GM12873 (cell line): ENCODE measurements at regions not wholly inside any gene's neighbourhood (a gene's known extent, or its start where the extent isn't known, plus 50 kb on each side); places are given as distances from the start of the nearest gene placed in this dataset.

Experiments
- CTCF ChIP-seq: IDR thresholded peaks from 2 replicates; pipeline ENCODE4 v1.5.1; 2012; ENCODE audit warnings: low read depth, mild to moderate bottlenecking, moderate library complexity, low read length, control low read depth; ENCODE audit not compliant: insufficient read depth; ENCODE audit errors: missing control alignments

GRCh38 chr15:62877276-62877857 lies 165.2 kb upstream of the TPM1 start:
- no peak for TF ChIP-seq CTCF

- no peak for TF ChIP-seq CTCF
Observed at GRCh38 chr15:62878070-62878469, 164.5 kb upstream of the TPM1 start.

GRCh38 chr15:62879770-62880169 lies 162.8 kb upstream of the TPM1 start:
- no peak for TF ChIP-seq CTCF

DNA sequence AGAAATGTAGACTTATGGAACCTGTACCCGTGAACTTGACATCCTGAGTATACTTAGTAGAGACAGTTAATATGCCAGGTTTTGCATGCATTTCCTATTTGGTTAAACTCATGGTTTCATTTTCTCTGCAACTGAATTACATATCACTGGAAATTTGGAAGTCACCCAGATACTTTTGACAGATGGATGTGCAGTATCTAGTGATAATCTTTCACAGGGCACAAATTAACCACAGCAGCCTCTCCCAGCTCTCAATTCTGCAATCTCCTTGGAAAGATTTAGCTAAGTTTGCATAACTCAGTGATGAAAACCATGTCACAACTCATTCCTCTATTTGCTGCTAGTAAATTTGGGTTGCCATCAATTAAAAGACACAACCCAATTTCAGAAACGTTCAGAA lies 162.3 kb upstream of the TPM1 start:
- no peak for TF ChIP-seq CTCF

DNA sequence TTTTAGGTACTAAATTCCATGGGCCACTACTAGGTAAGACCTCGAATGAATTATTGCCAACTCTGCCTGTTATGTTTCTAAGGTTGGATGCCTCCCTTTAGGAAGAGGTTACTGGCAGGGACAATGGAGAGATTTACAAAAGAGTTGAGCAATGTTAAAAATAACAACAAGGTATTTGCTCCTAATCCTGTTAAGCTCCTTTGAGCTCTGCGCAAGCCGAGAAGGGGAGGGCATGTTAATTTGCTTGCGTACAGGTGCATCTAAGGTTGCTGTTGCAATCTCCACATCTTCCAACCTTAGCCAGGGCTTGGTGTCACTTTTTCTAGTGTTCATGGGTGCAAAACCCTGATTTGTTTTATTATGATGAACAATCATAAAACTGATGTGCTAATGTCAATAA lies 161.5 kb upstream of the TPM1 start:
- no peak for TF ChIP-seq CTCF

DNA sequence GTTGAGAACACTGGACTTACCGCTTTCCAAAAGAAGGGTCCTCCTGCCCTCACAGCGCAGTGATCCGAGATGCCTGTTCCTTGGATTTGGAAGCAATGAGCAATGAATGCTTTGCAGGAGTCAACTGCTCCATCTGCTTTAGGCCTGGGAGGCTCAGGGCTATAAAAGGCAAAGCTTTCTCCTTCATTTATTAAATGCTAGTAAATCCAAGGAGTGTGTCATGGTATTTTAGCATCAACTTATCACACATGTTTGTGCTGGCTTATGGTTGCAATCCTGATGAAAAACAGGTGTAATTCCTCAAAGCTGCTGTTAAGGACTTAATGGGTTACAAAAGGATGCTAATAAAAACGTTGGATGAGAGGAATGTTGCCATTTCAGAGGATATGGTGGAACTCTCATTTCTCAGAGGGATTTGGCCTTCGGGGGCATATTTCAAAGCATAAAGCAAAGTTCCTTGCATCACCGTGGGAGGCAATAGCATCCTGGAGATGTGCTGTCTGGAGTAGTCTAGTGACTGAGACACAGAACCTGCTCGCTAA lies 158.5 kb upstream of the TPM1 start:
- TF ChIP-seq CTCF = no peak

GRCh38 chr15:62886431-62887071 lies 156.0 kb upstream of the TPM1 start:
- no peak for TF ChIP-seq CTCF
